Glutamatergic neuron (in vitro differentiated cells): ENCODE measurements at regions not wholly inside any gene's neighbourhood (a gene's known extent, or its start where the extent isn't known, plus 50 kb on each side); places are given as distances from the start of the nearest gene placed in this dataset.

Experiments used
- DNase-seq: peaks from one replicate; pipeline ENCODE4 v3.0.0; 2022
- H3K27ac Mint-ChIP-seq: one replicate; pipeline ENCODE4 v1.8.0; 2020; ENCODE audit warnings: mild to moderate bottlenecking, mixed read lengths, inconsistent platforms; ENCODE audit not compliant: unreplicated experiment
- H3K27me3 Mint-ChIP-seq: one replicate; pipeline ENCODE4 v1.8.0; 2020; ENCODE audit warnings: mild to moderate bottlenecking, moderate library complexity, mixed read lengths, inconsistent platforms; ENCODE audit not compliant: unreplicated experiment
- H3K36me3 Mint-ChIP-seq: one replicate; pipeline ENCODE4 v1.8.0; 2020; ENCODE audit warnings: mild to moderate bottlenecking, mixed read lengths, inconsistent platforms; ENCODE audit not compliant: unreplicated experiment
- H3K4me1 Mint-ChIP-seq: one replicate; pipeline ENCODE4 v1.8.0; 2020; ENCODE audit warnings: mild to moderate bottlenecking, low read depth, mixed read lengths, inconsistent platforms; ENCODE audit not compliant: unreplicated experiment
- H3K4me3 Mint-ChIP-seq: one replicate; pipeline ENCODE4 v1.8.0; 2020; ENCODE audit warnings: mild to moderate bottlenecking, mixed read lengths, inconsistent platforms; ENCODE audit not compliant: unreplicated experiment
- H3K9me3 Mint-ChIP-seq: one replicate; pipeline ENCODE4 v1.8.0; 2020; ENCODE audit warnings: mild to moderate bottlenecking, moderate library complexity, mixed read lengths, inconsistent platforms; ENCODE audit not compliant: unreplicated experiment
- CTCF ChIP-seq: fragments of 200-600 bp; sonication (generic); IDR thresholded peaks from one replicate; pipeline ENCODE4 v1.5.0; 2021; ENCODE audit not compliant: partially characterized antibody, unreplicated experiment

- H3K27ac Mint-ChIP-seq = no peak overlapping the region
- H3K9me3 Mint-ChIP-seq = peaks cover 2% of the 10 kb centered on the region
- H3K36me3 Mint-ChIP-seq = no peaks in the 10 kb centered on the region
- no peak for DNase-seq
- H3K27me3 Mint-ChIP-seq = peaks cover 2% of the 10 kb centered on the region
- no peak overlapping the region for H3K4me3 Mint-ChIP-seq
- H3K4me1 Mint-ChIP-seq = peaks cover 12% of the 10 kb centered on the region
- no peak for TF ChIP-seq CTCF
Measured at GRCh38 chr1:88474555-88475304, 209.3 kb upstream of the PKN2 start.

- H3K4me3 Mint-ChIP-seq = no peak overlapping the region
- H3K9me3 Mint-ChIP-seq = no peaks in the 10 kb centered on the region
- no peaks in the 10 kb centered on the region for H3K4me1 Mint-ChIP-seq
- H3K36me3 Mint-ChIP-seq = no peaks in the 10 kb centered on the region
- no peak overlapping the region for H3K27ac Mint-ChIP-seq
- DNase-seq = no peak
- H3K27me3 Mint-ChIP-seq = no peaks in the 10 kb centered on the region
- no peak for TF ChIP-seq CTCF
Measured at GRCh38 chr1:88484881-88485280, 199.2 kb upstream of the PKN2 start.

GRCh38 chr1:88488237-88488636, 195.8 kb upstream of the PKN2 start:
- Mint-ChIP-seq H3K27ac (no peak overlapping the region), H3K4me1 (no peaks in the 10 kb centered on the region)
- TF ChIP-seq CTCF = no peak

GRCh38 chr1:88490676-88491075, 193.4 kb upstream of the PKN2 start:
- TF ChIP-seq CTCF = no peak
- Mint-ChIP-seq H3K27ac (no peak overlapping the region), H3K27me3 (no peaks in the 10 kb centered on the region), H3K4me1 (no peaks in the 10 kb centered on the region), H3K36me3 (no peaks in the 10 kb centered on the region), H3K4me3 (no peak overlapping the region), H3K9me3 (no peaks in the 10 kb centered on the region)
- no peak for DNase-seq

More at GRCh38 chr1:88488237-88488636, 195.8 kb upstream of the PKN2 start:
- no peak for DNase-seq
- Mint-ChIP-seq H3K36me3 (no peaks in the 10 kb centered on the region), H3K9me3 (no peaks in the 10 kb centered on the region), H3K4me3 (no peak overlapping the region), H3K27me3 (no peaks in the 10 kb centered on the region)

- TF ChIP-seq CTCF = no peak
- no peak for DNase-seq
- H3K4me3 Mint-ChIP-seq = no peak overlapping the region
- H3K27me3 Mint-ChIP-seq = no peaks in the 10 kb centered on the region
- H3K9me3 Mint-ChIP-seq = no peaks in the 10 kb centered on the region
- H3K27ac Mint-ChIP-seq = no peak overlapping the region
- H3K36me3 Mint-ChIP-seq = no peaks in the 10 kb centered on the region
- no peaks in the 10 kb centered on the region for H3K4me1 Mint-ChIP-seq
Measured at GRCh38 chr1:88499671-88500070, 184.4 kb upstream of the PKN2 start.
